GM12873 (cell line): ENCODE measurements at regions not wholly inside any gene's neighbourhood (a gene's known extent, or its start where the extent isn't known, plus 50 kb on each side); places are given as distances from the start of the nearest gene placed in this dataset.

Experiments
- TF ChIP-seq, protein P1 (sequence below): IDR thresholded peaks from 2 replicates; pipeline ENCODE4 v1.5.1; 2012; ENCODE audit warnings: low read depth, mild to moderate bottlenecking, moderate library complexity, low read length, control low read depth; ENCODE audit not compliant: insufficient read depth; ENCODE audit errors: missing control alignments

- TF ChIP-seq, protein P1, sequence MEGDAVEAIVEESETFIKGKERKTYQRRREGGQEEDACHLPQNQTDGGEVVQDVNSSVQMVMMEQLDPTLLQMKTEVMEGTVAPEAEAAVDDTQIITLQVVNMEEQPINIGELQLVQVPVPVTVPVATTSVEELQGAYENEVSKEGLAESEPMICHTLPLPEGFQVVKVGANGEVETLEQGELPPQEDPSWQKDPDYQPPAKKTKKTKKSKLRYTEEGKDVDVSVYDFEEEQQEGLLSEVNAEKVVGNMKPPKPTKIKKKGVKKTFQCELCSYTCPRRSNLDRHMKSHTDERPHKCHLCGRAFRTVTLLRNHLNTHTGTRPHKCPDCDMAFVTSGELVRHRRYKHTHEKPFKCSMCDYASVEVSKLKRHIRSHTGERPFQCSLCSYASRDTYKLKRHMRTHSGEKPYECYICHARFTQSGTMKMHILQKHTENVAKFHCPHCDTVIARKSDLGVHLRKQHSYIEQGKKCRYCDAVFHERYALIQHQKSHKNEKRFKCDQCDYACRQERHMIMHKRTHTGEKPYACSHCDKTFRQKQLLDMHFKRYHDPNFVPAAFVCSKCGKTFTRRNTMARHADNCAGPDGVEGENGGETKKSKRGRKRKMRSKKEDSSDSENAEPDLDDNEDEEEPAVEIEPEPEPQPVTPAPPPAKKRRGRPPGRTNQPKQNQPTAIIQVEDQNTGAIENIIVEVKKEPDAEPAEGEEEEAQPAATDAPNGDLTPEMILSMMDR: no peak
Observed at GRCh38 chr7:17133977-17134376, 164.5 kb upstream of the AHR start.

DNA sequence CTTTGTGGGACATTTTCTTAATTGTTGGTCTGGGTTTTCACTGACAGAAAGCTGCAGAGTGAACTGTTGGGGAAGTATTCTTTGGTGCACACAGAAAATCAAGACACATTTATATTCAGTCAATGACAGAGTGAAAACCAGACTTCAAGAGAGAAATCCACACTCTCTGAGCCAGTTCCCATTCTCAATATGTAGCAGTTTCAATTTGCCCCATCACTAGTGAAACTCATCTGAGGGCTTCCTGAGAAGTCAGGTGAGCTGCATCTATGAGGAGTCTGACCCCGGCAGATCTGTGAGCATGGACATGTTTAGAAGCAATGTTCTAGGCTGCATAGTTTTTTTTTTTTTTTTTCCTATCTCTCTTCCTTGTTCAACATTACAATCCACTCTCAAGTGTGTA lies 163.7 kb upstream of the AHR start:
- TF ChIP-seq, protein P1: no peak

DNA sequence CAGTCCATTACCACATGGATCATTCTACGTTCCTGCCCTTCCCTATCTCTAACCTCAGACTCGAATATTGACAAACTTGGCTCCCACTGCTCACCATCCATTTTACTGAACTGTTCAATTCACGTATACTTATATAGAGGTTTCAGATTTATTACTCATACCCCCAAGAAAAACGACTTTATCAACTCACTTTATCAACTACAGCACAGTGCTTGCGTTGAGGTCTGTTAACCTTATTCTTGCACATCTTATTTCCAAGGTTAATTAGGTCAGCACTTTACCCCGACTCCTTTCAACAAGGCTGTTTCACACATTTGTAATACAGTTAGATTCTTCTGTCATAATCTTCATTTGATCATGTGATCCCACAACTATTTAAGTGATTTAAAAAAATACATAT lies 162.3 kb upstream of the AHR start:
- TF ChIP-seq, protein P1: no peak

DNA sequence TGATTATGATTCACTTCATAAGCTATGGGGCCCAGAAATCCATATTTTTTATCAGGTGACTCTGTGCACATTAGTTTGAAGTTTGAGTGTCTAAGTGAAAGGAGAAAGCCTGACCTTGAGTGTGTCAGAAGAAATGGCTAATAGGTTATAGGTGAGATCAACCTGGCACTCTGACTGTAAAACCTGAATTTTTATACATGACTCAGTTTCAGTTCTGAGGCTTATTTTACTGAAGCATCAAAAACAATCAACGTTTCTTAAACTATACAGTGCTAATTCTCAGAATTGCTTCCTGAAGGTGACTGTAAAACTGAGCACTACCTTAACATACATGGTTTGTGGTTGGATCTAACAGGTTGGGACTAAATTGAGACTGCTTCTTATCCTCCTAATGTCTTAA lies 159.4 kb upstream of the AHR start:
- TF ChIP-seq, protein P1: no peak

GRCh38 chr7:17140406-17140805 lies 158.0 kb upstream of the AHR start:
- TF ChIP-seq, protein P1: no peak

- TF ChIP-seq, protein P1: no peak
Observed at GRCh38 chr7:17142831-17143541, 155.5 kb upstream of the AHR start.

GRCh38 chr7:17144322-17144721 lies 154.1 kb upstream of the AHR start:
- TF ChIP-seq, protein P1: no peak

DNA sequence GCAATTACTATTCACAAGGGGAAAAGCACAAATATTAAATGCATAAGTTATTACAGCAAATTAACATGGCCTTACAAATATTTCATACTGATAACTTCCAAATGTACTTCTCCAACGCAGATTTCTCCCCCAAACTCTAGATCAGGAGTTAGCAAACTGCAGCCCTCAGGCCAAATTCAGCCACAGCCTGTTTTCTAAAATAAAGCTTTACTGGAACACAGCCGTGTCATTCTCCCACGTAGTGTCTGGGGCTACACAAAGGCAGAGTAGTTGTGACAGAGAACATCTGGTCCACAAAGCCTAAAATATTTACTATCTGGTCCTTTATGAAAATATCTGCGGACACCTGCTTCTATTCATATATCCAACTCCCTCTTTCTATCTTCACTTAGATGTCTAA lies 151.8 kb upstream of the AHR start:
- TF ChIP-seq, protein P1: no peak
